ENCODE measurements at regions not wholly inside any gene's neighbourhood (a gene's known extent, or its start where the extent isn't known, plus 50 kb on each side); places are given as distances from the start of the nearest gene placed in this dataset.

GRCh38 chr13:106755542-106755941 is 187.6 kb upstream of the ARGLU1 start:
- Mint-ChIP-seq H3K9me3 (no peaks in the 10 kb centered on the region), H3K4me1 (ENCODE audit: low read depth) (no peaks in the 10 kb centered on the region), H3K36me3 (ENCODE audit: low read depth) (no peaks in the 10 kb centered on the region), H3K4me3 (no peak overlapping the region), H3K27me3 (peaks cover 32% of the 10 kb centered on the region), H3K27ac (no peak overlapping the region)
- H3K36me3 ChIP-seq (ENCODE audit: insufficient read depth, low read length): no peaks in the 10 kb centered on the region
- DNase-seq (no peak), ATAC-seq (ENCODE audit: poor library complexity) (no peak)
- intact Hi-C loops (cut with DNase I, micrococcal nuclease): no loop called here
- H3K9me3 ChIP-seq (ENCODE audit: control insufficient read depth in 1 of 2, insufficient read depth in 1 of 2, low read length in 2 of 2): peaks cover 0 to 4% of the 10 kb centered on the region in 2 experiments
- no peaks in the 10 kb centered on the region for H3K27me3 ChIP-seq (ENCODE audit: control insufficient read depth in 1 of 2, insufficient read depth in 2 of 2, low read length in 2 of 2)
- no peak for TF ChIP-seq CTCF (IDR thresholded peaks at IDR 0.05)
- POLR2A ChIA-PET: no interaction called here
- H3K4me1 ChIP-seq (ENCODE audit: insufficient read depth, low read length): no peaks in the 10 kb centered on the region
- H3K27ac ChIP-seq (ENCODE audit: low read depth in 1 of 2, low read length in 2 of 2): no peak overlapping the region
- H3K4me3 ChIP-seq (ENCODE audit: low read length): no peak overlapping the region
- CTCF ChIA-PET: no interaction called here

- H3K4me3 ChIP-seq (ENCODE audit: low read length): no peak overlapping the region
- no peak overlapping the region for H3K27ac ChIP-seq (ENCODE audit: low read depth in 1 of 2, low read length in 2 of 2)
- Mint-ChIP-seq H3K9me3 (no peaks in the 10 kb centered on the region), H3K27ac (no peak overlapping the region), H3K4me3 (no peak overlapping the region), H3K36me3 (ENCODE audit: low read depth) (no peaks in the 10 kb centered on the region), H3K27me3 (peaks cover 28% of the 10 kb centered on the region), H3K4me1 (ENCODE audit: low read depth) (no peaks in the 10 kb centered on the region)
- ATAC-seq (ENCODE audit: poor library complexity) (no peak), DNase-seq (no peak)
- H3K4me1 ChIP-seq (ENCODE audit: insufficient read depth, low read length): no peaks in the 10 kb centered on the region
- no peaks in the 10 kb centered on the region for H3K27me3 ChIP-seq (ENCODE audit: control insufficient read depth in 1 of 2, insufficient read depth in 2 of 2, low read length in 2 of 2)
- POLR2A ChIA-PET: no interaction called here
- no peak for TF ChIP-seq CTCF (IDR thresholded peaks at IDR 0.05)
- peaks cover 0 to 3% of the 10 kb centered on the region in 2 experiments for H3K9me3 ChIP-seq (ENCODE audit: control insufficient read depth in 1 of 2, insufficient read depth in 1 of 2, low read length in 2 of 2)
- no peaks in the 10 kb centered on the region for H3K36me3 ChIP-seq (ENCODE audit: insufficient read depth, low read length)
- intact Hi-C loops (cut with DNase I, micrococcal nuclease): no loop called here
- CTCF ChIA-PET: no interaction called here
Measured at GRCh38 chr13:106753251-106753650, 185.3 kb upstream of the ARGLU1 start.

GRCh38 chr13:106752584-106753170 is 184.7 kb upstream of the ARGLU1 start:
- CTCF ChIA-PET: no interaction called here
- no peak for ATAC-seq (ENCODE audit: poor library complexity)
- peaks cover 27% of the 10 kb centered on the region for H3K27me3 Mint-ChIP-seq
- no peak for TF ChIP-seq CTCF (IDR thresholded peaks at IDR 0.05)
- Histone ChIP-seq H3K9me3 (ENCODE audit: control insufficient read depth in 1 of 2, insufficient read depth in 1 of 2, low read length in 2 of 2) (no peaks in the 10 kb centered on the region), H3K27me3 (ENCODE audit: control insufficient read depth in 1 of 2, insufficient read depth in 2 of 2, low read length in 2 of 2) (no peaks in the 10 kb centered on the region), H3K4me3 (ENCODE audit: low read length) (no peak overlapping the region), H3K4me1 (ENCODE audit: insufficient read depth, low read length) (no peaks in the 10 kb centered on the region), H3K27ac (ENCODE audit: low read depth in 1 of 2, low read length in 2 of 2) (no peak overlapping the region), H3K36me3 (ENCODE audit: insufficient read depth, low read length) (no peaks in the 10 kb centered on the region)
- no peak for DNase-seq
- no peaks in the 10 kb centered on the region for H3K4me1 Mint-ChIP-seq (ENCODE audit: low read depth)
- intact Hi-C loops (cut with DNase I, micrococcal nuclease): no loop called here
- POLR2A ChIA-PET: no interaction called here
- H3K27ac Mint-ChIP-seq: no peak overlapping the region
- H3K9me3 Mint-ChIP-seq: no peaks in the 10 kb centered on the region
- no peaks in the 10 kb centered on the region for H3K36me3 Mint-ChIP-seq (ENCODE audit: low read depth)
- no peak overlapping the region for H3K4me3 Mint-ChIP-seq

Measured in CD4-positive, alpha-beta T cell (primary cell).